ENCODE measurements at regions not wholly inside any gene's neighbourhood (a gene's known extent, or its start where the extent isn't known, plus 50 kb on each side); places are given as distances from the start of the nearest gene placed in this dataset.

- H3K9me3 ChIP-seq (ENCODE audit: control insufficient read depth, insufficient read depth, low read depth, low read length), result no peaks in the 10 kb centered on the region
- H3K27ac ChIP-seq (ENCODE audit: extremely low read depth, low read depth, low read length), result no peak overlapping the region
- no peaks in the 10 kb centered on the region; the same call in 1 of the 2 replicates for H3K4me1 ChIP-seq (ENCODE audit: control insufficient read depth, insufficient read depth, low read length)
- ChIA-PET POLR2A (no interaction called here), CTCF (interaction anchor here (0.6 to 1.0 kb wide), 3 partner anchors 35 to 163 kb away, joined by 3 read pairs; no protein-coding TSS in a partner anchor)
- TF ChIP-seq KLF17 (tag by site-specific recombination; IDR thresholded peaks at IDR 0.05) (no peak), ZNF488 (tag by site-specific recombination; IDR thresholded peaks at IDR 0.05) (no peak), ZNF362 (tag by site-specific recombination; IDR thresholded peaks at IDR 0.05) (no peak), FEZF1 (tag by site-specific recombination; IDR thresholded peaks at IDR 0.05) (no peak), ZNF16 (tag by site-specific recombination; IDR thresholded peaks at IDR 0.05; ENCODE audit: low read depth) (no peak), ZNF558 (tag by site-specific recombination; IDR thresholded peaks at IDR 0.05) (no peak), ZNF23 (tag by site-specific recombination; IDR thresholded peaks at IDR 0.05; ENCODE audit: borderline replicate concordance) (no peak), ZNF292 (tag by site-specific recombination; IDR thresholded peaks at IDR 0.05; ENCODE audit: borderline replicate concordance, low read depth) (no peak), ZNF747 (tag by site-specific recombination; IDR thresholded peaks at IDR 0.05) (no peak), ZNF843 (tag by site-specific recombination; IDR thresholded peaks at IDR 0.05) (no peak), ZNF560 (tag by site-specific recombination; IDR thresholded peaks at IDR 0.05; ENCODE audit: borderline replicate concordance) (no peak), ZNF280C (tag by site-specific recombination; IDR thresholded peaks at IDR 0.05) (no peak)
- no peaks in the 10 kb centered on the region for H3K36me3 ChIP-seq (ENCODE audit: control insufficient read depth in 2 of 2, insufficient read depth in 1 of 2, low read length in 2 of 2)
- H3K4me3 ChIP-seq (ENCODE audit: low read depth, low read length), result no peak overlapping the region
Measured at GRCh38 chr10:124157271-124157681, 63.9 kb upstream of the CHST15 start.

- Histone ChIP-seq H3K27ac (ENCODE audit: extremely low read depth, low read depth, low read length) (no peak overlapping the region), H3K4me3 (ENCODE audit: low read depth, low read length) (no peak overlapping the region), H3K4me1 (ENCODE audit: control insufficient read depth, insufficient read depth, low read length) (no peaks in the 10 kb centered on the region; the same call in 1 of the 2 replicates), H3K36me3 (ENCODE audit: control insufficient read depth in 2 of 2, insufficient read depth in 1 of 2, low read length in 2 of 2) (no peaks in the 10 kb centered on the region), H3K9me3 (ENCODE audit: control insufficient read depth, insufficient read depth, low read depth, low read length) (no peaks in the 10 kb centered on the region)
- CTCF ChIA-PET, result interaction anchor here (0.6 to 1.0 kb wide), 4 partner anchors 36 to 1118 kb away, joined by 3 read pairs; no protein-coding TSS in a partner anchor
- POLR2A ChIA-PET, result interaction anchor here (0.6 kb wide), 1 partner anchor 63 kb away, joined by 3 read pairs; the partner anchor contains the start of gene CHST15
- TF ChIP-seq RBAK (tag by site-specific recombination; IDR thresholded peaks at IDR 0.05) (no peak), ZNF785 (tag by site-specific recombination; IDR thresholded peaks at IDR 0.05) (no peak), ZSCAN18 (tag by site-specific recombination; IDR thresholded peaks at IDR 0.05) (no peak), ZNF335 (tag by site-specific recombination; conservative IDR thresholded peaks at IDR 0.05) (no peak), ZNF701 (tag by site-specific recombination; IDR thresholded peaks at IDR 0.05) (no peak), KLF10 (tag by site-specific recombination; IDR thresholded peaks at IDR 0.05) (no peak), TSHZ1 (tag by site-specific recombination; IDR thresholded peaks at IDR 0.05; ENCODE audit: borderline replicate concordance) (no peak), ZNF350 (tag by site-specific recombination; IDR thresholded peaks at IDR 0.05) (no peak), ZSCAN5A (tag by site-specific recombination; IDR thresholded peaks at IDR 0.05) (no peak), ZNF174 (tag by site-specific recombination; IDR thresholded peaks at IDR 0.05) (no peak)
Measured at GRCh38 chr10:124156524-124157260, 63.3 kb upstream of the CHST15 start.

Data from HEK293 (cell line).